Fibroblast of peridontal ligament (primary cell): ENCODE measurements at regions not wholly inside any gene's neighbourhood (a gene's known extent, or its start where the extent isn't known, plus 50 kb on each side); places are given as distances from the start of the nearest gene placed in this dataset.

Experiments used
- DNase-seq: peaks from one replicate; pipeline ENCODE4 v3.0.0-alpha.2; 2010; ENCODE audit errors: extremely low read depth

DNA sequence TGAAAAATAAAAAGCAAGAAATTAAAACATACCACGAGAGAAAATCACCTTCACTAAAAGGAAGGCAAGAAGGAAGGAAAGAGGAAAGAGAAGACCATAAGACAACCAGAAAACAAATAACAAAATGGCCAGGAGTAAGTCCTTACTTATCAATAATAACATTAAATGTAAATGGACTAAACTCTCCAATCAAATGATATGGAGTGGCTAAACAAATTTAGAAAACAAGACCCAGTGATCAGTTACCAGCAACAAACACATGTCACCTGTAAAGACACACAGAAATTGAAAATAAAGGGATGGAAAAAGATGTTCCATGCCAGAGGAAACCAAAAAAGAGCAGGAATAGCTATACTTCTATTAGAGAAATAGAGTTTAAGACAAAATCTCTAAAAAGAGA lies 85.0 kb upstream of the SLC38A4 start:
- DNase-seq = no peak

DNA sequence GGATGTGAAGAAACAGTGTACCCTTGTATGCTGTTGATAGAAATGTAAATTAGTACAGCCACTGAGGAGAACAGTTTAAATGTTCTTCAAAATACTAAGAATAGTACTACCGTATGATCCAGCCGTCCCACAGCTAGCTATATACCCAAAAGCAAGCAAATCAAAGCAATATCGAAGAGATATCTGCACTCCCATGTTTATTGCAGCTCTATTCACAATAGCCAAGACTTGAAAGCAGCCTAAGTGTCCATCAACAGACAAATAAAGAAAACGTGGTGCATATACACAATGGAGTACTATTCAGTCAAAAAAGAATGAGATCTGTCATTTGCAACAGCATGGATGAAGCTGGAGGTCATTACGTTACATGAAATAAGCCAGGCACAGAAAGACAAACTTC lies 88.5 kb upstream of the SLC38A4 start:
- DNase-seq = no peak

DNA sequence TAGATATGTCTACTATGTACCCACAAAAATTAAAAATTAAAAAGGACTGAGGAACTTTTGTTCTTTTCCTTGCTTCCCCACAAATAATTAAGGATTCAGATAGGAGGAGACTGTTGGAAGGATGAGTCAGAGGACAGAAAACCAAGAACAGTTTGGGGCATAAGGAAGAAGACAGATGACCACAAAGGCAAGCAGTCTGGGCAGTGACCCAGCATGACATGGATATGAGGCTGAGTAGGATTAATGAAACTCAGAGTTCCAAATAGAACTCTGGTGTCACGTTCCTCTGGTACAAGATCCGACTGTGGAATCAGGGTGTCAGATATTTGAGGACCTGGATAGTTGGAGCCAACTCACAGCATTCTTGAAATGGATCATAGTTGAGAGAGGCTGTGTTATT lies 89.3 kb upstream of the SLC38A4 start:
- peak; percentile 93 for DNase-seq

DNA sequence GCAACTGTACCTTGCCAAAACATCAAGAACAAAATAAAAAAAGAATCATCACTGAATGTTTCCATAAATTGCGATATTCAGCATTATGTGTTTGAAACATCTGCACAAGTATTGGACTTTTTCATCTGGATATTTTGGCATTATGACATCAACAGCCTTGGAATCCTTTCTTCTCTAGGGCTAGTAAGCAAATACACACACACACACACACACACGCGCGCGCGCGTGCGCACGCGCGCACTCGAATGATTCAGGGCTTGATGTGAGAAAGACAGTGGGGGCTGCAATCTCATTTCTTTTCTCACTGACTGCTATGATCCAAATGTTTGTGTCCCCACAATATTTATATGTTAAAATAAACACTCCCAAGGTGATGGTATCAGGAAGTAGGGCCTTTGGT lies 90.0 kb upstream of the SLC38A4 start:
- DNase-seq = peak; percentile 81

DNA sequence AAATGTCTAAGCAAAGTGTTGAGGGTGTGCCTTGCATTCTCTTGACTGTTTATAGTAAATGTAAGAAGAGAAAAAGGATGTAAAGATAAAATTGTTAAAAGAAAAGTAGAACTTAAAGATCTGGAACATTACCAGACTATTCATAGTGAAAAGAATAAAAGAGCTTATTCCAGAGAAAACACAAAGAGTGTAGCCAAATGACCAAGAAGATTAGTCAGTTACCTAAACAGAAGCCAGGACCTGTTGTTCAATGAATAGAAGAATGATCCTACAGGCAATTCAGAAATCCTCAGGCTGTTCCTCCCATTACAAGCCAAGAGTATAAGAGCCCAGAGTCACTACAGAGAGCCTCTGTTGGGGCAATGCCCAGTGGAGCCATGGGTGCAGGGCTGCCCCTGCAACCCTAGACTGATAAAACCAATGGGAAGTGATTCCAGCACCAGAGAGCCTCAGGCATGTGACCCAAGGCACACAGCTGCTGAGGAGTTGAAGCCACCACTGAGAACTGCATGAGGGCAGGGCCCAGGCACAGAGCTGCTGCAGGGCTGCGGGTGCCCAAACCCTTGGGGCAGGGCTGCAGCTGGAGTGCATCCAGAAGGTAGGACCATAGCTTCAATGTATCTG lies 91.1 kb upstream of the SLC38A4 start:
- peak; percentile 17 for DNase-seq

DNA sequence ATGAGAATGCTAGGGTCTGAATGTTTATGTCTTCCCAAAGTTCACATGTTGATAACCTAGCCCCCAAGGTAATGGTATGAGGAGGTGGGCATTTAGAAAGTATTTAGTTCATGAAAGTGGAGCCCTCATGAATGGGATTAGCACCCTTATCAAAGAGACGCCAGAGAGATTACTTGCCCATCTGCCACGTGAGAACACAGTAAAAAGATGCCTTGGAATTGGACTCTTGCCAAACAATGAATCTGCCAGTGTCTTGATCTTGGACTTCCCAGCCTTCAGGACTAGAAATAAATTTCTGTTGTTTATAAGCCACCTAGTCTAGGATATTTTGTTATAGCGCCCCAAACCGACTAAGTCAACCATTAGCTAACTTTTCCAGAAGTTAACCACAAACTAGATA lies 92.0 kb upstream of the SLC38A4 start:
- no peak for DNase-seq

DNA sequence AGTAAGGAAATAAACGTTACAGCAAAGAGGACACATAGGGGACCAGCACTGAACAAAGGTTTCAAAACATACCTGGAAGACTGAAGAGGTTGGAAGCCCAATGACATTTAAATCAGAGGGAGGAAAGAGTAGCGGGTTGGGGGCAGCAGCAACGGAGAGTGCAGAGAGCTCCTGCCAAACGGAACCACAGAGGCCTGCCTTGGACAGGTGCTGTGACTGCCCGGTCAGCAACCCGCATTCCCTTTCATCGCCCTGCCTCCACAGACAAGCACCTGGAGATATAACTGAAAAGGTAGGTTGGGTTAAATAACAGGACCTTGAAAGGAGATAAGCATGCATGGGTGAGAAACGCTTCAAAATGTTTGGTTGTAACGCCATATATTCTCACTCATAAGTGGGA lies 92.8 kb upstream of the SLC38A4 start:
- DNase-seq = no peak

DNA sequence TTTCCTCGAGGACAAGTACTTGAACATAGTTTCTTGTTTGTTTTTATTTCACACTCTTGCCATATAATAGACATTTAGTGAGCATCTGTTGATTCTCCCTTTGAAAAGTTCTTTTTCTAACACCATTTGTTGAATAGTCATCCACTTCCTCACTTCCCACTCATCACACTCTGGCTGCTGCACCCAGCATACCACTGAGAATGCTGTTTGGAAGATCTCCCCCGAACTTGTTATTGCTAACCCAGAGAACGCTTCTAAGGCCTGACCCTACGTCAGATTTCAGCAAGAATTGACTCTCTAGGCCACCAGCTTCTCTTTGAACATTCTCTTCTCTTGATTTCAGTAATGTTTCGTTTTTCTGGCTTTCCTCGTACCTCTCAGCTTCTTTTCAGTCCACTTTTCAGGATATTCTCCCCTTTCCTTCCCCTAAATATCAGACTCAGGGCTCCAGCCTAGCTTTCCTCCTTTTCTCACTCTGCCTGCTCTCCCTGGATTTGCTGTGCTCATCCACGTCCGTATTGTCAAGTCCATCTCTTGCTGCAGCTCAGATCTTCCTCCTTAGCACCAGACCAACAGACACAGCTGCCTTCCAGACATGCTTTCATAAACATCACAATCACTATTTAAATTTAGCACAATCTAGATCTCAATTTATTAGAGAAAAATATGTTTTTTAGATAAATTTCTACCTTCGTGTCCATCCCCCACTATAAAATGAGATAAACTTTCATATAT lies 94.0 kb upstream of the SLC38A4 start:
- no peak for DNase-seq

DNA sequence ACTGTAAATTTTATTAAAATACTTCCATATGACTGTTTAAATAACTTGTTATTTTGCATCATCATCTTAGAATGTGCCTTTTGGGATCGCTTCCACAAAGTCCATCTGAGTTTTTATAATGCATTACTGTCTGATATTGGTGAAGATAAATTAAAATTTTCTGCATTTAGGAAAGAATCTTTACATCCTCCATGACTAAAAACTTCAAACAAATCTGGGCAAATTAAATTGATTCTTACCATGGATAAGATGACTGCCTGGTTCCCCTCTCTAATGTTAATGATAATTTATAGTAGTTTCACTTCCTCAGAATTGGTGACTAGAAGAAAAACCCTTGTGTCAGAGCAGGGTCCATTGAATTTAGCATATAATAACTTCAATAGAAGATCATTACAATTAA lies 94.7 kb upstream of the SLC38A4 start:
- no peak for DNase-seq

DNA sequence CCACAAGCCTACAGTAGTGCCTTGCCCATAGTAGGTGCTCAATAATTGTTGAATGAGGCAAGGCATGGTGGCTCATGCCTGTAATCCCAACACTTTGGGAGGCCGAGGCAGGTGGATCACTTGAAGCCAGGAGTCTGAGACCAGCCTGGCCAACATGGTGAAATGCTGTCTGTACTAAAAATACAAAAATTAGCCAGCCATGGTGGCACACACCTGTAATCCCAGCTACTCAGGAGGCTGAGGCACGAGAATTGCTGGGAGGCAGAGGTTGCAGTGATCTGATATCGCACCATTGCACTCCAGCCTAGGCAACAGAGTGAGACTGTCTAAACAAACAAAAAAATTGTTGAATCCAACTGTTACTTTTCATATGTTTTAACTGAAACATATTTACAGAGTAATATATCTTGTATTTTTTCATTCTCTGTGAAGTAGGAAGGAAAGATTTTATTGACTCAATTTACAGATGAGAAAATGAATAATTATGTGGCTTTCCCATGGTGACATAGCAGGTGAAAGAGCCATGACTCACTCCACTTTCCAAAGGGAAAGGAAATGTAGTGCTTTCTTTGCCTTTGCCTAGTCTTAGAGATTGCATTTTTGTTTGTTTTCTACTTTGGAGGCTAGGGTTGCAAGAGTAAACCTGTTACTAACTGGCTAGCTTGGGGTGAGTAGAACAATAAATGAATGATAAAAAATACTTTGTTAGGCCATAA lies 95.4 kb upstream of the SLC38A4 start:
- DNase-seq = peak; percentile 38

DNA sequence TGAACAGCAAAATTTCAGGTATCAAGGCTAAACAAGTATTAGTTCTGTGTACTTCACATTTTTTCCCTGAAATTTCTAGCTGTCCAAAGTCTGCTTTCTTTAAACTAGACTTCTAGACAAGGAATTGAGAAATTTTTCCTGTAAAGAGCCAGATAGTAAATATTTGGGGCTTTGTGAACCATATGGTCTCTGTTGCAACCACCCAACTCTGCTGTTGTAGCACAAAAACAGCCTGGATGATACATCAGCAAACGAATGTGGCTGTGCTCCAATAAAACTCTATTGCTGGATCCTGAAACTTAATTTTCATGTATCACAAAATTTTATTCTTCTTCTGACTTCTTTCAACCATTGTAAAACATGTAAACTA lies 96.0 kb upstream of the SLC38A4 start:
- DNase-seq = peak; percentile 82

DNA sequence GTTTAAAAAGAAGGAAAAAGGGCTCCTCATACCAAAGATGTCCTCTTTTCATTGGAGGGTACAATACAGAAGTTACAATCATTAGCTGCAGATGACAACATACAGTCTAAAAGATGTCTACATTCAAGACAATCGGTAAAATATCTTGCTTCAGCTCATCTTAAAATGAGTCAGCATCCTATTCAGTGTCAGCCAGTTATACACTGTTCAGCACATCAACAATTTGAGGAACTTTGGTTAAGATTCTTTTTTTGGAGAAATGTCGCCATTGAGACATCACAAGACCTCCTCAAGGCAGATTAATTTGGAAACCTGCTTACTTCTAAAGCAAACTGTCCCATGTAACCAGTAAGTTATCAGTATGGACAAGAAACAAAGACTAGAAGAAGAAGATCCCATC lies 100.7 kb upstream of the SLC38A4 start:
- no peak for DNase-seq

DNA sequence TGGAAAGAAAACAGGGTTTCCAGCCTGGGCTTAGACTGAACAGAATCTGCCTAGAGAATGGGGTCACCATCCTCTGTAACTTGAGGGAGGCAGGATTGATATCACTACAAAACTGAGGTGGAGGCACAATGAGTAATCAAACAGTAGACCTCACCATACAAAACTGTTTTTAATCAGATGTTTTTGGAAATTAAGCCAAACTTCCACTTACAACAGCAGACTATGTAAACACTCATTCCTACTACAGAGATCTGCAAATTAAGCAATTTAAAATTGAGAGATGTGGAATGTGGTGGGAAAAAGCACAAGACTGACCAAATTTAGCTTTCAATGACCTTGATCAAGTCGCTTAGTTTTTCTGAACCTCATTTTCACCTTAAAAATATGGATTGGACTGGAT lies 104.3 kb upstream of the SLC38A4 start:
- peak; percentile 64 for DNase-seq

DNA sequence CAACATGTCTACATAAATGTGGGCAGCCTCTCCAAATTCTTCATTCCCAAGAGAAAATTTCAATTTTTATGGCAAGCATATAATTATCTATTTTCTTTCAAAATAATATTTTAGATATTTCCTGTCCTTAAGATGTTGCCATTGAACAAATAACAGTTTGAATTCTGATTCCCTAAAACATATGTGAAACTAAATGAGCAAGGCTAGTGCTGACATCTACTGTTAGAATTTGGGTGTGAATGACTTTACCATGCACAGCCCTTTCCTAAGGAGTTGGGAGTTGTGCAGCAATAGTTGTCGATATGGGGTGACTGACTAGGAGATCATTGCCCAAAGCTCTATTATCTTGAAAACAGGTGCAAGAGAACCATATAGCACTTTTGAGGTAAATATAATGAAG lies 108.2 kb upstream of the SLC38A4 start:
- peak; percentile 88 for DNase-seq

DNA sequence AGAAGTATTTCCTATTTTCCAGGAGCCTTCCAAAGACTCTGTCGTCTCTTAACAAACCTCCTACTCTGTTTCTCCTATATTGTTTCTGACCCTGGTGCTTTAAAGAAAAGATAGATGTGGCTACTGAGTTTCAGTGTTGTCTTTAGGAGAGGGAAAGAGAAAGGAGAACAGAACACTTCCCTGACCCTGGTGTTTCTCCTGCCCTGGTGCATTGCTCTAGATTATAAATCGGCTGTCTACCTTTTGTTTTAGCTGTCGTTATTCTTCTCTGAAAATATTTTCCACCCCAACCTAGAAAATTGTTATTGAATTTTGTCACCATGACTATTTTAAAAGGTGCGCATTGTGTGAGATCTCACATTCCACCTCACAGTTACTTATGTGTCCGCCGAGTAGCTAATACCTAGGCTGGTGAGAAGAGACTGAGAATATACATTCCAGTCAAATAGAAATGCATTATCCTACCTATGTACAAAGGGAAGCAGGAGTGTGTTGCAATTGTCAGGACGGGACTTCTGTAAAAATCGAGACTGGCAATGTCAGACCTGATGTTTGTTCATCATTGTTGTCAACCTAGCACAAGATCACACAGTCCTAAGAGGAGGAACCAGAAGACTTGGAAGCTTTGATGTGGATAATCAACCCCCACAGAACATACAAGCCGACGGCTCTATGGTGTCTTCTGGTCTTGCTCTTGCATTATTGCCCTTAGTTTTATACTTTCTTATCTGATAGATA lies 108.7 kb upstream of the SLC38A4 start:
- DNase-seq = no peak

DNA sequence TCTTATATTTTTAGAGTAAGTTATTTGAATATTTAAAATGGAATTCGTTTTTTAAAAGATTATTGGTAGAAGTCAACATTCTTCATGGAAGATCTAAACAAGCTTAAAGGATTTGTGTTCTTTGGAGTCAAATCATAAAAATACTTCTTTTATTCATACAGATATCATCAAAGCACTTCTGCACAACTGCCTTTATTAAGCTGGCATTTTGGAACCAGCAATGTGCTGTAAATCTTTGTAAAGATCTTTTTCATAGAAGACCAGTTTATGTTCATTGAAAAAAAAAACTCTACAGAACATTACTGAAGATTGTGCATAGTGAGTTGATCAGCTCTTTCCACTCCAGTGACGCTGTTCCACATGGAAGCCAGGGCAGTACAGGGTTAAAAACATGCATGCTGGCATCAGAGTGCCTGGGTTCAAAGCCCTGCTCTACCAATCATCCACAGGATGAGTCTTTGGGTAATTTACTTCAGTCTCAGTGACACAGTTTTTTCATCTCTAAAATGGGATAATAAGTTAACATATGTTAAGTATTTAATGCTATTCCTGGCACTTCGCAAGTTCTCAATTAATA lies 109.6 kb upstream of the SLC38A4 start:
- DNase-seq = no peak

DNA sequence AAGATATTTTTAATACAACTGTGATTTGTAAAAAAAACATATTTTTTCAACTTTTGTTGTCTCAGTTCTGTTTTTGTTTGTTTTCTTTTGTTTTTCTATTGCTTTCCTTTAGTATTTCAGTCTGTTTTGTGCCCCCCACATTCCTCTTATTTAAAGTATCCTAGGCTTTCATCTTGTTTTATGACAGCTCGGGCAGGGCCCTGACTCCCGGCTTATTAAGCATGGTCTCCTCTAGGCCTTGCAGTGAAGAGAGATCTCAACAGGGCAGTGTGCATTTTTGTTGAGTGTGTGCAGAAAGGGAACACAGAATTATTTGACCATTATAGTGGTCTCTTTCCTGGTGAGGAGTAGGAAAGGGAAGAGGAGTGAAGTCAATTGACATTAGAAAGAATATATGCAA lies 110.2 kb upstream of the SLC38A4 start:
- no peak for DNase-seq

DNA sequence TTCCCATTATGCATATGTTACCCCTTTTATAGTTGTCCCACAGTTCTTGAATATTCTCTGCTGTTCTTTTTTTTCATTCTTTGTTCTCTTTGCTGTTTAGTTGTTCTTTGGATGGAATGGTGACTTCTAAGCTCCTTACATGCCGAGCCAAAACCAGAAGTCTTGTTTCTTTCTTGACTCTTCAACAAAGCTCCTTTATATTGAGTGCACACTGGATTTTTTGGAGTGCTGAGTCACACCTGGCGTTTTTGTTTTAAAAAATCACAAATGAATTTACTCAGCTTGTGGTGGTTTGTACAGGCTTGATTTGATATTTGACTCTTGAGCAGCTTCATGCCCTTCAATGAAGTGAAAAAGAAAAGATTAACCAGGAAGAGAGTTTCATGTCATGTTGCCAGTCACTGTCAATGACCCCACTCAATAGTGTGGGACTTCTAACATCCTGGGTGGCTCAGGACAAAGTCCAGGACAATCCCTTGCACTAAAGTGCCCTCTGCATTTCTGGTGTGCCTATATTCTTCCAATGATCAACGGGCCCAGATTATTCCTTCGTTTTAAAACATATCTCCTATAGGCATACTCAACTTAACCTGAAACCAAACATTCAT lies 112.4 kb upstream of the SLC38A4 start:
- DNase-seq = no peak

DNA sequence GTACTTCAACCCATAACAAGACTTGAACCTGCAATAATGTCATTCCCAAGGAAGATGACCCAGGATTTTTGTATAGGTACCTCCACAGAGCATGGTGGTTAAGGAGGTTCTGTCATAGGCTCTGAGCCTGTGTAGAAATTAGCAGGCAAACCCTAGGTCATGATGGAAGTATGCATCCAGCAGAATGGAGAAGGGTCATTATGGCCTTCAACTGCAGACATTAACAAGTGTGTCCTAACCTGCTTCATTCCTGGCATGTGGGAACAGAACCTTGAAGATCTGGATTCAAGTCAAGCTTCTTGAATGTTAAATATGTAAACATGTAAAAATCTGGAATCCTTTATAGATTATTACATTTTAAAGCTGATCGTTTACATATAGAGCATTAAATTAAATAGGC lies 116.2 kb upstream of the SLC38A4 start:
- DNase-seq = no peak

DNA sequence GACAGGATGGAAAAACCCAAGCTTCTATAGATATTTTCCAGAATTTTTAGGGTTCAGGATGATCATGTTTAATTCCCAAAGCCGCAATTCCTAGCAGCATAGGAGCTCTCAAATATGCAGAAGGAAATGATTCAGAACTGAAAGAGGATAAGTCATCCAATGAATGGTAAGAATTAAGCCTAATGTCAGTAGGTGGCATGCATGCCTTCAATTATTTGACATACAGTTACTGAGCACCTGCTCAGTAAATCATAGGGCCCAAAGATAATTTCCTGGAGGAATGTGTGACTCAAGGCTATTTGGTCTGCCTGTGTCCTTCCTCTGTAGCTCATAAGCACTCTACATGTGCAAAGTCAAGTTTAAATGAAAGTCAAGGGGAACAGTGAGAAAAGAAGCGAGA lies 116.8 kb upstream of the SLC38A4 start:
- DNase-seq = no peak

DNA sequence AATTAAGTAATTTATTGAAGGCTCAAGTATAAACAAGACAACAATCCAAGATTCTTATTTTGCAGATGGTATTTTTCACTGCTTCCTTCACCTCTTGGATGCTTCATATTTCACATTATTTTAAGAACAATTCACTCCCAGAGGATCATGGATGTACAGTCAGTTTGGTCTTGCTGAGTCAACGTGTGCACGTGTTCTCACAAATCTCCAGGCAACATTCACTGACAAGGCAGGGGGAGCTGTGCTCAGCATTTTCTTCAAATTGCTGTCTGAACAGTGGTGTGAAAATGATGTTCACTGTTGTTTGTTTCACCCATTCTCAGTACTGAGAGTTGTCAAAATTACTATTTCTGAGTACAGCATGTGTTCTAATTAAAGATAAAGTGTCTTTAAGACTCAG lies 118.3 kb upstream of the SLC38A4 start:
- DNase-seq = peak; percentile 73

DNA sequence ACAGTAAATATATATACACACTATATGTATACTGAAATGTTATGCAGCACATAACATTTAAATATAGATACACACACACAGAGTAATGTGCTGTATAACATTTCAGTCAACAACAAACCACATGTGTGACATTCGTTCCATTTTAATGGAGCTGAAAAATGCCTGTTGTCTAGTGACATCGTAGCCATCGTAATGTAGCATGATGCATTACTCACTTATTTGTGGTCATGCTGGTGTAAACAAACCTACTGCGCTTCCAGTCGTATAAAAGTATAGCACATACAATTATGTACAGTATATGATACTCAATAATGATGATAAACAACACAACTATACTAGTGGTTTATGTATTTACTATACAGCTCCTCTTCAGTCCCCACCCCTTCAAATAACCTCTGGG lies 119.0 kb upstream of the SLC38A4 start:
- no peak for DNase-seq
